ENCODE measurements at regions not wholly inside any gene's neighbourhood (a gene's known extent, or its start where the extent isn't known, plus 50 kb on each side); places are given as distances from the start of the nearest gene placed in this dataset.

DNA sequence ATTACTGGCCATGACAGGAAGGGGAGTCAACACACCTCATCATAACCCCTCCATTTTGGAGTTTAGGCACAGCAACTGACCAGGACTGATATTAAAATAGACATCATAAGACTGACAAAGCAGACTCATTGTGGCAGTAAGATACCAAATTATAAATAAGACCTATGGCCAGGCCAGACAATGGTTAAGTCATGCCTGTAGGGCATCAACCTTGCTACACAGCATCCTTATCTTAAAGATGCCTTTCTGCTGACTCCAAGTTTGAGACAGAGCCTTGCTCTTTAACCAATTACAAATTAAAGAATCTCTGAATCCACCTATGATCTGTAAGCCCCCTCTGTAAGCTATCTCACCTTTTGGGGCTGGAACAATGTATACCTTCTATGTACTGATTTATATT lies 65.5 kb downstream of the VCX2 start:
- H3K27me3 Mint-ChIP-seq: no peaks in the 10 kb centered on the region
- DNase-seq: no peak
- no peaks in the 10 kb centered on the region for H3K36me3 Mint-ChIP-seq
- H3K9me3 Mint-ChIP-seq: peaks cover 2% of the 10 kb centered on the region
- H3K4me1 Mint-ChIP-seq: no peaks in the 10 kb centered on the region
- POLR2A ChIA-PET: no interaction called here
- H3K27ac Mint-ChIP-seq: no peak overlapping the region
- no peak for ATAC-seq (ENCODE audit: low read depth)
- no peak overlapping the region for H3K4me3 Mint-ChIP-seq

DNA sequence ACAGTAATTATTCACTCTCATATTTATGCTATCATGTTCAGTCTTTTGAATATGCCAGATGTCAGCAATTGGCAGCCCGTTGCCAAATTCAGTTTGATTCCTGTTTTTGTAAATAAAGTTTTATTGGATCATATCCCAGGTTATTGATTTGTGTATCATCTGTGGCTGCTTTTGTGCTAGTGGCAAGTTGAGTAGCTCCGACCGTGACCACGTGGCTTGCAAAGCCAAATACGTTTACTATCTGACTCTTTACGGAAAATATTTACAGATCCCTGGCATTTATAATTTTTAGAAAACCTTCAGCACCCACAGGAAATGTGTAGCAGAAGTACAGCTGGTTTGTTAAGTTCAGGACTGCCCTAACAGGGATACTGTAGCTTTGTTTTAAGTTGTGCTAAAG lies 67.4 kb downstream of the VCX2 start:
- Mint-ChIP-seq H3K36me3 (no peaks in the 10 kb centered on the region), H3K4me3 (no peak overlapping the region), H3K27me3 (no peaks in the 10 kb centered on the region), H3K4me1 (no peaks in the 10 kb centered on the region), H3K9me3 (no peaks in the 10 kb centered on the region), H3K27ac (no peak overlapping the region)
- ATAC-seq (ENCODE audit: low read depth) (no peak), DNase-seq (no peak)
- POLR2A ChIA-PET: no interaction called here

DNA sequence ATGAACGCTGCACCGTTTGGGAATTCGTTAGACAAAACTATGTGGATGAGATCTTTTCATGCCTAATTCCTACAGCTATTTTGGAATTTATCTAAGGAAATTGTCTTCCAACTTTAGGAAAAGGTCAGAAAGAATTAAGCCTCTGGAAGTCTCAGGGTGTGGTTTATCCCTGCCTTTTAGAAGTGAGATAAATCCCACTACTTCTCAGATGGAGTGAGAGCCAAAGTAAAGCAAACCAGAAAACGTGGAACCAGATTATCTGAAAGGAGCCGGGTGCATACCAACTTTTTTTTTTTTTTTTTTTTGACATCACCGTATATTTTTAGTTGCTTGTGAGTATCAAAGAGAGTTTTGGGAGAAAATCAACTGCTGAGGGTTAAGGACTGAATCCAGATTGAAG lies 79.6 kb downstream of the VCX2 start:
- ATAC-seq (ENCODE audit: low read depth) (no peak), DNase-seq (no peak)
- Mint-ChIP-seq H3K27me3 (no peaks in the 10 kb centered on the region), H3K9me3 (no peaks in the 10 kb centered on the region), H3K4me3 (no peak overlapping the region), H3K4me1 (no peaks in the 10 kb centered on the region), H3K27ac (no peak overlapping the region), H3K36me3 (no peaks in the 10 kb centered on the region)
- POLR2A ChIA-PET: no interaction called here

DNA sequence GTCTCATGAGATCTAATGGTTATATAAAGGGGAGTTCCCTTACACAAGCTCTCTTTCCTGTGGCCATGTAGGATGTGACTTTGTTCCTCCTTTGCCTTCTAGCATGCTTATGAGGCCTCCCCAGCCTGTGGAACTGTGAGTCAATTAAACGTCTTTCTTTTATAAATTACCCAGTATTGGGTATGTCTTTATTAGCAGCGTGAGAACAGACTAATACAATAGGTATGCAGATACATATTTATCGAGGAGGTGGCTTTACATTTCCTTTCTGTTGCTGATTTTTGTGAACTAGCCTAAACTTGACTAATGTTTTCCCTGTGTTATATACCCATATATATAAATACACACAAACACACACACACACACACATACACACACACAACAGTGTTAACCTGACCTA lies 80.2 kb downstream of the VCX2 start:
- H3K27ac Mint-ChIP-seq: no peak overlapping the region
- ATAC-seq (ENCODE audit: low read depth): no peak
- no peaks in the 10 kb centered on the region for H3K27me3 Mint-ChIP-seq
- no peak overlapping the region for H3K4me3 Mint-ChIP-seq
- H3K9me3 Mint-ChIP-seq: no peaks in the 10 kb centered on the region
- H3K4me1 Mint-ChIP-seq: no peaks in the 10 kb centered on the region
- POLR2A ChIA-PET: no interaction called here
- no peak for DNase-seq
- H3K36me3 Mint-ChIP-seq: no peaks in the 10 kb centered on the region

DNA sequence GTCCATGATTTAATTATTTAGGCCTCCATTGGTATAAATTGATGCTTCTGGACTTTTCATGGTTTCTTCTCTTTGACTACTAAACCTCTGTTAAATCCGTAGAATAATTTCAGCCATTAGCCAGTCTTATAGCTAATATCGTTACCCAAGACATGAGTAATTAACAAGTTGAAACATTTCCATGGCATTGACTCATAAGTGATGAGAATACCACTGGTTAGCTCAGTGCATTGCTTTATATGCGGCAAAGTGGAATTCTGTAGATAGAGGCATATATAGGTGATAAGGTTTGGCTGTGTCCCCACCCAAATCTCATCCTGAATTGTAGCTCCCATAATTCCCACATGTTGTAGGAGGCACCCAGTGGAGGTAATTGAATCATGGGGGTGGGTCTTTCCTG lies 80.6 kb downstream of the VCX2 start:
- Mint-ChIP-seq H3K36me3 (no peaks in the 10 kb centered on the region), H3K27me3 (no peaks in the 10 kb centered on the region), H3K9me3 (no peaks in the 10 kb centered on the region), H3K4me3 (no peak overlapping the region), H3K27ac (no peak overlapping the region), H3K4me1 (no peaks in the 10 kb centered on the region)
- DNase-seq (no peak), ATAC-seq (ENCODE audit: low read depth) (no peak)
- POLR2A ChIA-PET: no interaction called here

DNA sequence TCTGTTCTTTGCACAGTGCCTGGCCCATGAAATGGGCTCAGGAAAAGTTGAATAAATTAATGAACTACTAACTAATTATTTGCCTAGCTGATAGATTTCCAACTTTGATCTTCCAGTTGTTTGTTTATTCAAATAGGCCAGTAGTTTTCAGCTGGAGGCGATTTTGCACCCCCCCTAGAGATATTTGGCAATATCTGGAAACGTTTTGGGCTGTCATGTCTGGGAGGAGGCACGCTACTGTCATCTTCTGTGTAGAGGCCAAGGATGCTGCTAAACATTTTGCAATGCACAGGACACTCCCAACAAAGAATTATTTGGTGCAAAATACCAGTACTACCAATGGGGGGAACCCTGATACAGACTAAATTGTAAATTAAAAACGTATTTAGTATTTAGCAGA lies 81.9 kb downstream of the VCX2 start:
- POLR2A ChIA-PET: no interaction called here
- H3K27ac Mint-ChIP-seq: no peak overlapping the region
- no peaks in the 10 kb centered on the region for H3K36me3 Mint-ChIP-seq
- no peak overlapping the region for H3K4me3 Mint-ChIP-seq
- no peak for ATAC-seq (ENCODE audit: low read depth)
- no peaks in the 10 kb centered on the region for H3K27me3 Mint-ChIP-seq
- no peaks in the 10 kb centered on the region for H3K9me3 Mint-ChIP-seq
- no peak for DNase-seq
- H3K4me1 Mint-ChIP-seq: no peaks in the 10 kb centered on the region

DNA sequence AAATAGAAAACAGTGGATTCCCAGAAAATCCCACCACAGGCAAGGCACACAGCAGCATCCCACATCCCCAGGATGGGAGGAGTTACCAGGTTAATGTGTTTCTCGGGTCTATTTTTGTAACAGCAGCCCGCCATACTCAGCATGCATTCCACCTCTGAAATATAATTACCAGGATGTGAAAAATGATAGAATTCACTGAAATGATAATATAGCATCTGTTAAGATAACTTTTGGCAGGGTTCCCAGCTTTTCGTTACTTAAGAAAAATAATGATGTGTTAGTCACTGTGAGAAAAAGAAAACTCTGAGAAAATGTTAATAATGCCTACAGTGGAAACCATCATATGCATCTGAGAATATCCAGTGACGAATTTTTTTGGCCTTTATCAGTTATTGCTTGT lies 87.1 kb downstream of the VCX2 start:
- H3K4me1 Mint-ChIP-seq: no peaks in the 10 kb centered on the region

DNA sequence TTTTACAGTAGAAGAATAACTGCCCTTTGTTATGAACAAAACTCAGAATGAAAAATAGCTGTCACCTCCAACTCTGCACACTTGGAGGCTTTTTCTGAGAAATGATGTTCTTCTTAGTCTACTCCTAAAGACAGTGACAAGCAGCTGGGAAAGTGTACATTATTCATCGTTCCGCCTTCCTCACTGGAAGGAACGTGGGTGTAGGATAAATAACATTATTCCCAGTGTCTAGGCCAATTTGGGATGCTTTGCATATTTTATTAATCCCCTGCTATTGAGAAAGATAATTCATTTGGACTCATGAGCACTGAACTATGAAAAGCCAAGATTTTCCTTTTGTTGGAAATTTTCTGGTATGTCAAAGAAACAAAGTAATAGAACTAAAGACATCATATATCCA lies 87.8 kb downstream of the VCX2 start:
- Mint-ChIP-seq H3K36me3 (no peaks in the 10 kb centered on the region), H3K4me3 (no peak overlapping the region), H3K27ac (no peak overlapping the region), H3K27me3 (no peaks in the 10 kb centered on the region), H3K4me1 (no peaks in the 10 kb centered on the region), H3K9me3 (no peaks in the 10 kb centered on the region)
- ATAC-seq (ENCODE audit: low read depth) (no peak), DNase-seq (no peak)
- POLR2A ChIA-PET: no interaction called here

More for the DNA sequence above, 87.1 kb downstream of the VCX2 start:
- ATAC-seq (ENCODE audit: low read depth): no peak
- POLR2A ChIA-PET: no interaction called here
- no peaks in the 10 kb centered on the region for H3K27me3 Mint-ChIP-seq
- no peak overlapping the region for H3K27ac Mint-ChIP-seq
- H3K9me3 Mint-ChIP-seq: no peaks in the 10 kb centered on the region
- no peak for DNase-seq
- H3K4me3 Mint-ChIP-seq: no peak overlapping the region
- H3K36me3 Mint-ChIP-seq: no peaks in the 10 kb centered on the region

DNA sequence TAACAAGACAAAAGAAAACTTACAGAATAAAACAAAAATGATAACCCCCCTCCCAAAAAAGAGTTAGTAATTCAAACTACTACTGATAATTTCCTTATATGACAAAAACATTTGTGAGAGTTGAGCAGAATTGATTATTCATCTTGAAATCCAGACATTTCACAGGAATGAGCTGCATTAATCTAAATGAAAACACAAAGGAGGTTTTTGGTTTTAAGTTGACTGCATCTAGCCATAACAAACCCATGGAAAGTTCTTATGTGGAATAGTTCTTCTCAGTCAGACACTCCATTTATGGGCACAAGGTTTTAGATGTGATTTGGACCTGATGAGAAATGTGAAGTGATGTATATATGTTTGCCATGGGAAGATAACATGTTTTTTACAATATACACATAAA lies 95.4 kb downstream of the VCX2 start:
- H3K4me1 Mint-ChIP-seq: no peaks in the 10 kb centered on the region
- no peak overlapping the region for H3K27ac Mint-ChIP-seq
- H3K4me3 Mint-ChIP-seq: no peak overlapping the region
- POLR2A ChIA-PET: no interaction called here
- ATAC-seq (ENCODE audit: low read depth) (no peak), DNase-seq (no peak)
- H3K9me3 Mint-ChIP-seq: no peaks in the 10 kb centered on the region
- H3K36me3 Mint-ChIP-seq: no peaks in the 10 kb centered on the region
- no peaks in the 10 kb centered on the region for H3K27me3 Mint-ChIP-seq

DNA sequence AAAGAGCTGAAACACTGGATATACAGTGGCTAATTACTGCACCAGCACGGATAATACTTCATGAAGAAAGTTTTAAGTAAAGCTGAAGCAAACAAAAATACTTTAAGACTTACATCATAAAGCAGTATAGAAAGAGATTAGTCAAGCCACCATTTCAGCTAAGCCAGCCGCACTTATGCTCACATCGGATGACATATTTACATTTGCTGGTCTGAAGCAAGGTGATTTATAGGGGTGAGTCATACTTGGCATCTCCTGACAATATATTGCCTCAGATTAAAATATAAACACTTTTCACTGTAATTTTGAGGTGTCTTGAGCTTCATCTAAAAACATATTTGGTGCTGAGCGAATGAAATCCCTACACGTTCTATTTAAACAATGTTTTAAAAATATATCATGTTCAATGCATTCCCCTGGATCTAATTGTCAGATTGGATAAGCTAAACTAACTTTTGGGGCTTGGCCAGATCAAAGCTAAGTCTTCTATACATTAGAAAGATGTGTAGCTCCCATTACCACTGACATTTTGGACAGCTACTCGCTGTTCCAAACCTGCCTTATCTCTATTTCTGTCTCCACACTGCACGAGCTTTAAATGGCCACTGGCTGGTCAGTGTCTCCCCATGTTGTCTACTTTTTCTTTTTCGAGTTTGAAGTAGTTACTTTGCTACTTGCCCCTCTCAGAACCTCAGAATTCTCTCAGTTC lies 103.2 kb downstream of the VCX2 start:
- no peaks in the 10 kb centered on the region for H3K4me1 Mint-ChIP-seq
- DNase-seq: no peak
- H3K4me3 Mint-ChIP-seq: no peak overlapping the region
- no peaks in the 10 kb centered on the region for H3K9me3 Mint-ChIP-seq
- ATAC-seq (ENCODE audit: low read depth): no peak
- POLR2A ChIA-PET: no interaction called here
- H3K27ac Mint-ChIP-seq: no peak overlapping the region
- no peaks in the 10 kb centered on the region for H3K27me3 Mint-ChIP-seq
- no peaks in the 10 kb centered on the region for H3K36me3 Mint-ChIP-seq

DNA sequence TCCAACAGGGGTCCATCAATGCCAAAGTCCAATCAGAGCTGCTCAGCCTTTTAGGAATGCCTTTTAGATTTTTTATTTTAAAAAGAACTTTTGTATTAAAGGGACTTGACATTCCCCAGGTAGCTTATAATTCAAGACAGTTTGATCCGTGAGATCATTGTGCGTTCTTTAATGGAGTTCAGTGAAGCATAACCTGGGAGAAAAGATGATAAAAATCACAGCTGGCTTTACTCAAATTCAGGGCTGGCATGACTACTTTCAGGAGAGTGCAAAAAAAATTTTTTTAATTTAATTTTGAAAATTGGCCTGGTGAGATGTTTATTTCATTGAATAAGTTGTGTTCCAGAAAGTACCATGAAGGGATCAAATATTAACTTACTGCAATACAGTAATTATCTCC lies 118.2 kb downstream of the VCX2 start:
- Mint-ChIP-seq H3K36me3 (no peaks in the 10 kb centered on the region), H3K4me1 (no peaks in the 10 kb centered on the region), H3K9me3 (no peaks in the 10 kb centered on the region), H3K27ac (no peak overlapping the region), H3K4me3 (no peak overlapping the region), H3K27me3 (no peaks in the 10 kb centered on the region)
- no peak for DNase-seq
- ATAC-seq (ENCODE audit: low read depth): no peak
- POLR2A ChIA-PET: no interaction called here

DNA sequence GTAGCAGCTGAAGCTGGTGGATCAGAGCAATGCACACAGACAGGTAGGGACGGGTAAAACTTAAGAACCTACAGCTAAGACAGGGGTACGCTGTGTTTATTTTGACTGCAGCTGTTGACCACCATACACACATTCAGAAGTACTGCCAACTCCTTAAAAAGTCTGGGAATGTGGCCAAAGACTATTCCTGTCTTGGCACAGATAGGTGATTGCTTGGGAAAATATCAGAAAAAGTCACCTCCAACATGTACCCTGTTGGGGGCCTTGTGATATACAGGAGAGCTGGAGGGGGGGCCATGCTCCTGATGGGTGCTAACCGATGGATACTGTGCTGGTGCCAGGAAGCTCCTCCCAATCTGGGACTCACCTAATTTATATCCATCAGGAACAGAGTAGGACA lies 121.2 kb downstream of the VCX2 start:
- ATAC-seq (ENCODE audit: low read depth) (no peak), DNase-seq (no peak)
- Mint-ChIP-seq H3K27ac (no peak overlapping the region), H3K4me3 (no peak overlapping the region), H3K36me3 (no peaks in the 10 kb centered on the region), H3K27me3 (no peaks in the 10 kb centered on the region), H3K9me3 (no peaks in the 10 kb centered on the region), H3K4me1 (no peaks in the 10 kb centered on the region)
- POLR2A ChIA-PET: no interaction called here

DNA sequence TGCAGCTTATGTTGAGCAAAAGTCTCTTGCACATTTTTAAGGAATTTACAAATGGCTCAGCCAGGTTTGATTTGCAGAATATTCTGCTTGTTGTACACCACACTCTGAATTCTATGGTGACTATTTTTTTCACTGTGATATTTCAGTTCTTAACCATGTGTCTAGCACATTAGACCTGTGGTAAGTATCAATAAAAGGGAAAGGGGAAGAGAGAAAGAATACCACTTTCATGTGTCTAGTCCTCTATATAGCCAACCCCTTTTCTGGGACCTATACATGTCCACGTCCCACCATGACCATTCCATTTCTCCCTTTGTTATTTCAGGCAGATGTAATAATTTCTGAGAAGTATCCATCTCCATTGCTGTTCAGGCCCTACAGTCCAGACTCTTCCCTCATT lies 121.3 kb upstream of the PNPLA4 start:
- H3K4me3 Mint-ChIP-seq: no peak overlapping the region
- H3K36me3 Mint-ChIP-seq: no peaks in the 10 kb centered on the region
- H3K27me3 Mint-ChIP-seq: no peaks in the 10 kb centered on the region
- ATAC-seq (ENCODE audit: low read depth): no peak
- no peak overlapping the region for H3K27ac Mint-ChIP-seq
- DNase-seq: no peak
- peaks cover 2% of the 10 kb centered on the region for H3K9me3 Mint-ChIP-seq
- POLR2A ChIA-PET: no interaction called here
- H3K4me1 Mint-ChIP-seq: no peaks in the 10 kb centered on the region

DNA sequence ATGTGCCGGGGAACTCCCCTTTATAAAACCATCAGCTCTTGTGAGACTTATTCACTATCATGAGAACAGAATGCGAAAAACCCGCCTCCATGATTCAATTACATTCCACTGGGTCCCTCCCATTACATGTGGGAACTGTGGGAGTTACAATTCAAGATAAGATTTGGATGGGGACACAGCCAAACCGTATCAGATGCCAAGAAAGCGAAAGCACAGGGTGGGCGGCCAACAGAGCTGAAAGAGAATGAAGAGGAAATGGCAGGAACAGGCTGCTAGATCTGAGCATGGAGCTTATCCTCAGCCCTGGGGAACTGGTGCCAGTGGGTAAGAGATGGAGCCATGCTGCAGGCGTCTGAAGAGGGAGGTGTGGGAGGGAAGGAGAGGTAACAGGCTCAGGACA lies 117.7 kb upstream of the PNPLA4 start:
- peaks cover 2% of the 10 kb centered on the region for H3K9me3 Mint-ChIP-seq
- POLR2A ChIA-PET: no interaction called here
- no peak overlapping the region for H3K4me3 Mint-ChIP-seq
- no peaks in the 10 kb centered on the region for H3K27me3 Mint-ChIP-seq
- H3K27ac Mint-ChIP-seq: no peak overlapping the region
- no peak for ATAC-seq (ENCODE audit: low read depth)
- no peaks in the 10 kb centered on the region for H3K36me3 Mint-ChIP-seq
- no peaks in the 10 kb centered on the region for H3K4me1 Mint-ChIP-seq
- no peak for DNase-seq

DNA sequence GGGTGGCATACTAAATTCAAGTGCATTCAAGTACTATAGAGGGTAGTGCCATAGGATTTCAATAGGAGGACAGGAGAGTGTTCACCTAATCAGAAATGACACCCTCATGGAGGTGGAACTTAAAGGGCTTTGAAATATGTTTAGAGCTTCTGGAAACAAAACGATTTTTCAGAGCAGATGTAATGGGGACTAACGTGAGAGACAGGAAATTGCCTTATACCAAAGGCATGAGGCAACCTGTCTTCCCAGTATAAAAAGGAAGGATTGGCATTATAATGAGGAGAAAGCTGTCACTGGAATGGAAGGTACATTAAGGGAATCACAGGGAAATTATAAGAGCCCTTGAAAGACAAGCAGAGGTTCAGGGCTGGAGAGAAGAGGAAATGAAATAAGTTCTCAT lies 116.3 kb upstream of the PNPLA4 start:
- ATAC-seq (ENCODE audit: low read depth): no peak
- Mint-ChIP-seq H3K27me3 (no peaks in the 10 kb centered on the region), H3K4me3 (no peak overlapping the region), H3K27ac (no peak overlapping the region), H3K36me3 (no peaks in the 10 kb centered on the region), H3K4me1 (no peaks in the 10 kb centered on the region), H3K9me3 (peaks cover 2% of the 10 kb centered on the region)
- no peak for DNase-seq
- POLR2A ChIA-PET: no interaction called here

All from activated naive CD8-positive, alpha-beta T cell treated with anti-CD3 and anti-CD28 coated beads, Interleukin-2, amount 10 ng/mL, durations not matched to agents 7 days and 5 days (primary cell).